Daoy (cell line): ENCODE measurements at regions not wholly inside any gene's neighbourhood (a gene's known extent, or its start where the extent isn't known, plus 50 kb on each side); places are given as distances from the start of the nearest gene placed in this dataset.
"Not testable (repeated sequence)": the region's sequence is repeated elsewhere in the genome, so short reads cannot be mapped to it uniquely, and the experiment has no call there.

ENCODE experiments used
- DNase-seq: peaks from one replicate; pipeline ENCODE4 v3.0.0-alpha.2; 2015; ENCODE audit warnings: low read depth

DNA sequence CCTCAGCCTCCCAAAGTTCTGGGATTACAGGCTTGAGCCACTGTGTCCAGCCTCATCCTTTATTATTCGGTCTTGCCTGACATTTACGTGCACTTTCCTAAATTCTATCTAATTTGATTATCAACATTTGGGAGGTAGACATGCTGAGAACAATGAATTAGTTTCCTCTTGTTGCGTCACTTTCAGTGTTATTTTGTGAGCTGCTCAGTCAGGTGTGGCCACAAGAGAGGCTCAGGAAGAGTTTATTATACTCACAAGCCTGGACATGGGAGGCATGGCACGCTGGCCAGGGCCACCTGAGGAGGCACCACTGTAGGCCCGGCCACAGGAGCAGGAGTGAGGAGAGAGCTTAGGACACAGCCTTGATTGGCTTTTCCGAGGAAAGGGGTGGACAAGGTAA lies 59.7 kb upstream of the RBFOX2 start:
- DNase-seq, result no peak

DNA sequence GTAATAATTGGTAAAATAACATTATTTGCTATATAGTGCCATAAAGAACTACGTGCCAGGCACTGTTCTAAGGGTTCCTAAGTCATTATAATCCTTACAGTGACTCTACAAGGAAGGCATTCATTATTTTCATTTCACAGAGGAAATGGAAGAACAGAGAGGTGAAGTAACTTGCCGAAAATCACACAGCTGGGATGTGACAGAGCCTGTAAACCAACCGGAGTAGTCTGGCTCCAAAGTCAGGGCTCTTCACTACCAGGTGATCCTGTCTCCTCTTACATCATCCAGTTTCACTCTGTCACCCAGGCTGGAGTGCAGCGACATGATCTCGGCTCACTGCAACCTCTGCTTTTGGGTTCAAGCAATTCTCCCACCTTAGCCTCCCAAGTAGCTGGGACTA lies 59.2 kb upstream of the RBFOX2 start:
- no peak for DNase-seq

DNA sequence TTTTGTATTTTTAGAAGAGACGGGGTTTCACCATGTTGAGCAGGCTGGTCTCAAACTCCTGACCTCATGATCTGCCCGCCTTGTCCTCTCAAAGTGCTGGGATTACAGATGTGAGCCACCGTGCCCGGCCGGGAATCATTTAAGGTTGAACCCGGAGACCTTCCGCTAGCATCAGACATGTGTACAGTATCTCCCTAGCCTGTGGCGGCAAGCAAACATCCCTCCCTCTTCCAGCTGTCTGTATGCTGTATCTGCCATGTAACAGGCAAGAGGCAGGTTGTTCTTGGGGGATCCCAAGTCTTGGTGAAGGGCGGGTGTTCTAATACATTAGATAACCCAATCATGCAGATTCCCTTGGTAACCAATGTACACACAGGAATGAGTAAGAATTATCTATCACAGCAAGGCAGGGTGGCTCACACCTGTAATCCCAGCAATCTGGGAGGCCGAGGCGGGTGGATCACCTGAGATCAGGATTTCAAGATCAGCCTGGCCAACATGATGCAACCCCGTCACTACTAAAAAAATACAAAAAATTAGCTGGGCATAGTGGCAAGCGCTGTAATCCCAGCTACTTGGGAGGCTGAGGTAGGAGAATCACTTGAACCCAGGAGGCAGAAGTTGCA lies 58.1 kb upstream of the RBFOX2 start:
- no peak for DNase-seq

DNA sequence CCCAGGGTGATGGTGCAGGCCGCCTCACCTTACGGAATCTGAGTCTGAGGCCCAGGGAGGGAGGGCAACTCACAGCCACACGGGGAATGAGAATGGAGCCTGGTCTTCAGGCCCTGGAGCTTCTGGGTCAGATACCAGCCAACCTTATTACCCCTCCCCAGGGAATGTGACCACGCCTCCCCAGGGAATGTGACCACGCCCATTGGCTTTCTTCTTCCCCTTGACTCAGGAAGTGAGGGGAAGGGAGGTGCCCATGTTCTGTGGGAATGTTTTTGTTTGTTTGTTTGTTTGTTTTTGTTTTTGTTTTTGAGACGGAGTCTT lies 57.5 kb upstream of the RBFOX2 start:
- peak; percentile 23 for DNase-seq

DNA sequence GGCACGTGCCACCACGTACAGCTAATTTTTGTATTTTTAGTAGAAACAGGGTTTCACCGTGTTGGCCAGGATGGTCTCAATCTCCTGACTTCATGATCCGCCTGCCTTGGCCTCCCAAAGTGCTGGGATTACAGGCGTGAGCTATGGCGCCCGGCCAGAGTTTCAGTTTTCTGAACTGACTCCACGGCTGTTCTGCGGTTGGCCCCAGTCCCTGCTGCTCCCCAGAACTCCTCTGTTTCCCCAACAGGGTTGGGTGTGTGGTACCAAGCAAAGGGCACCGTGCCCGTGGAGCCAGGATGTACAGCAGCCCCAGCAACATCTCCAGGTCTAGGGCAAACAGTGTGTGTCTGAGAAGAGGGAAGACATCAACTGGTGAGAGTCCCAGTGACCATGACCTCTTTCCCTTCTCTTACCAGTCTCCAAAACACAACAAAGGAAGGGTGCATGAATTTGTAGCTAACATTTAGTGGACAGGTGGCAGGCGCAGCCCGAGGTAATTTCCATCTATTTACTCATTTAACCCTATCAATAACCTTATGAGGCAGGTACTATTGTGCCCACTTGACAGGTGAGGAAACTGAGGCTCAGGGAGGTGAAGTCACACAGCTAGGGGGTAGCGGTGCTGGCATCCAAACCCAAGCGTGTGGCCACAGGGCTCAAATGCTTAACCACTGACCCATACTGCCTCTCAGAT lies 57.0 kb upstream of the RBFOX2 start:
- DNase-seq, result no peak

DNA sequence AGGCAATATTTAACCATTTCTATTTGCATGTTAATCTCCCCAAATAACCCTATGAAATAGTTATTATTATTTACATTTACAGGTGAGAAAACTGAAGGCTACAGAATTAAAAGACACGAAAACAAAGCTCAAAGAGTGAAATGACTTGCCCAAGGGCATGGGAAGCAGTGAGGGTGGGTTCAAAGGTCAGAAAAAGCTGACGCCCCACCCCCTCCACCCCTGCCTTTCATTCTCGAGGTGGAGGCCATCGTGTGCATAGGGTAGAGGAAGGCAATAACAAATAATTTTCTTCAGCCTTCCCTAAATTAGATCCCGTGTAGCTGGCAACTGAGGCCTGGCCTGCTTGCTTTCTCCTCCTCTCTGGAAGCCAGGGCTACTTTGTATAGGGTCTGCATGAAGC lies 56.1 kb upstream of the RBFOX2 start:
- no peak for DNase-seq

DNA sequence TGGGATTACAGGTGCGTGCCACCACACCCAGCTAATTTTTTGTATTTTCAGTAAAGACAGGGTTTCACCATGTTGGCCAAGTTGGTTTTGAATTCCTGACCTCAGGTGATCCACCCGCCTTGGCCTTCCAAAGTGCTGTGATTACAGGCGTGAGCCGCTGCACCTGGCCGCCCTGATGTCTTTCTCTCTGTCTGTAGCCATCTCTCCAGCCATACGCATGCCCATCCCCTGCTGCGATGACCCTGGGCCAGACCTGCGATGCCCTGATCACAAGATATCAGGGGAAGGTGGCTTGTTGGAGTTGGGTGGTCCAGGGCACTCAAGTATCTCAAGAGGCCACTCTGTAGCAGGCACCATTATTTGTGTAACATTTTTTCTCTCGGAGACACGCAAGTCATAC lies 54.4 kb upstream of the RBFOX2 start:
- no peak for DNase-seq

DNA sequence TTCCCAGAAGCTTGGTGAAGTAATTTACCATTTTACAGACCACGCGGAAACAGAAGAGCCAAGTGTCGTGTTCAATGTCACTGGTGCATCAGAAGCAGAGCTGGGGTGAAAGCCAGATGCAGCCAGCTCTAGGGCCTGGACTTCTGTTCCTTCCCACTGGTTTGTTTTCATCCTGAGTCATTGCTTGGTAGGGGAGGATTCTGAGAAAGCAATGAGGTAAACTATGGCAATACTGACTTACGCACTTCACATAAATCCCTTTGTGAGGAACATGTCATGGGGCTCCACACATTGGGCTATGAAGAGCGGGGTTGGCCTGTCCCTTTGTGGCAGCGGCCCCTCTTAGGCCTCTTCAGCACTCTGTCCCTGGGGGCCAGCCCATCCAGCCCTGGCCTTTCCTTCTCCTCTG lies 52.4 kb upstream of the RBFOX2 start:
- DNase-seq, result peak; percentile 88

DNA sequence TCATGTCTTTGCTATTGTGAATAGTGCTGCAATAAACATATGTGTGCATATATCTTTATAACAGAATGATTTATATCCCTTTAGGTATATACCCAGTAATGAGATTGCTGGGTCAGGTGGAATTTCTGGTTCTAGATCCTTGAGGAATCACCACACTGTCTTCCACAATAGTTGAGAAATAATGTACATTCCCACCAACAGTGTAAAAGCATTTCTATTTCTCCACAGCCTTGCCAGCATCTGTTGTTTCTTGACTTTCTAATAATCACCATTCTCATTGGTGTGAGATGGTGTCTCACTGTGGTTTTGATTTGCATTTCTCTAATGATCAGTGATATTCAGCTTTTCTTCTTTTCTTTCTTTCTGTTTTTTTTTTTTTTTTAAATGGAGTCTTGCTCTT lies 51.7 kb upstream of the RBFOX2 start:
- DNase-seq, result not testable (repeated sequence)

DNA sequence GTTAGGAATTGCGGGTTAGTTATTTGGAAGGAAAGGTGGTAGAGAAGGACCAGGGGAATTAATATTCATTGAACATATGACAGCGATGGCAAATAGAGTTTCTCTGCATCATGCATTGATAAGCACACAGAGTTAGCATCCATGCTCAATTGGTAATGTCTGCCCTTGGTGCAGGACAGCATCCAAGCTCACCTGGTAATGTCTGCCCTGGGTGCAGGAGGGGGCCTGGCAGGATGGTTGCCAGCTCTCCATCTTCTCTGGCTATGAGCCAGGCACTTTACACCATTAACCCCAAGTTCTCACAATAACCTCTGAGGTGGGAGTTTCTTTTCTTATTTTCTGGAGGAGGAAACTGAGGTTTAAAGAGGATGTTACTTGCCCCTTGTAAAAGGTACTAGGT lies 50.4 kb upstream of the RBFOX2 start:
- no peak for DNase-seq
